Common myeloid progenitor, CD34-positive (primary cell): ENCODE measurements at regions not wholly inside any gene's neighbourhood (a gene's known extent, or its start where the extent isn't known, plus 50 kb on each side); places are given as distances from the start of the nearest gene placed in this dataset.

Source experiments
- CTCF ChIA-PET: fragments of 350-600 bp; sonication (Branson Sonifier 250); formaldehyde crosslinking; loops from one replicate; lab custom pipeline; 2021; ENCODE audit warnings: antibody characterized with exemption; lab: Charles Lee
- POLR2A ChIA-PET: fragments of 350-600 bp; sonication (Branson Sonifier 250); formaldehyde crosslinking; loops from one replicate; lab custom pipeline; 2021; ENCODE audit warnings: antibody characterized with exemption; lab: Charles Lee
- DNase-seq, 3 donors: peaks; one replicate each; pipeline versions ENCODE4 v3.0.0 to v3.0.0-alpha.2; 2013
- H3K27ac ChIP-seq, 2 experiments: 1 replicate in 1 of 2; 2 replicates in 1 of 2; pipeline ENCODE4 v1.7.0; 2013; ENCODE audit warnings: inconsistent platforms in 2 of 2, low read length in 2 of 2, mild to moderate bottlenecking in 2 of 2, low read depth in 1 of 2, moderate library complexity in 1 of 2; ENCODE audit not compliant: severe bottlenecking in 2 of 2, insufficient read depth in 1 of 2, poor library complexity in 1 of 2
- H3K27me3 ChIP-seq, 5 experiments: replicated peaks in 2 of 5; 1 replicate in 3 of 5; 2 replicates in 2 of 5; pipeline versions ENCODE4 v1.6.1 to v1.7.0; 2013; ENCODE audit warnings: low read length in 4 of 5, mild to moderate bottlenecking in 2 of 5, moderate library complexity in 2 of 5, inconsistent platforms in 1 of 5; ENCODE audit not compliant: insufficient read depth in 5 of 5, control insufficient read depth in 4 of 5
- H3K36me3 ChIP-seq, 4 experiments: 1 replicate in 2 of 4; 2 replicates in 2 of 4; pipeline versions ENCODE4 v1.6.1 to v1.7.0; 2013; ENCODE audit warnings: low read length in 3 of 4, control low read depth in 1 of 4, mild to moderate bottlenecking in 1 of 4; ENCODE audit not compliant: control insufficient read depth in 4 of 4, insufficient read depth in 4 of 4
- H3K4me1 ChIP-seq, 4 experiments: 1 replicate in 3 of 4; 2 replicates in 1 of 4; pipeline versions ENCODE4 v1.6.1 to v1.7.1; 2013; ENCODE audit warnings: low read length in 3 of 4, mild to moderate bottlenecking in 3 of 4, control low read depth in 1 of 4, inconsistent platforms in 1 of 4, moderate library complexity in 1 of 4; ENCODE audit not compliant: control insufficient read depth in 4 of 4, insufficient read depth in 4 of 4; ENCODE audit errors: control extremely low read depth in 1 of 4
- H3K4me3 ChIP-seq, 7 experiments: 1 replicate in 4 of 7; 2 replicates in 3 of 7; pipeline versions ENCODE4 v1.5.1 to v1.7.0; 2013; ENCODE audit warnings: mild to moderate bottlenecking in 7 of 7, low read length in 6 of 7, moderate library complexity in 6 of 7, inconsistent platforms in 2 of 7, low read depth in 2 of 7, control low read depth in 1 of 7; ENCODE audit not compliant: insufficient read depth in 4 of 7, control insufficient read depth in 1 of 7; ENCODE audit errors: extremely low read depth in 1 of 7
- H3K9me3 ChIP-seq, 5 experiments: 1 replicate in 4 of 5; 2 replicates in 1 of 5; pipeline versions ENCODE4 v1.6.1 to v1.7.1; 2013; ENCODE audit warnings: low read length in 4 of 5, mild to moderate bottlenecking in 2 of 5, inconsistent platforms in 1 of 5, low read depth in 1 of 5, moderate library complexity in 1 of 5; ENCODE audit not compliant: control insufficient read depth in 4 of 5, insufficient read depth in 2 of 5; ENCODE audit errors: control extremely low read depth in 1 of 5
- WGBS: methylation state at CpG from one replicate; pipeline ENCODE4 v1.1.5; 2013; ENCODE audit not compliant: insufficient coverage; 5-methylcytosine and 5-hydroxymethylcytosine counted together

DNA sequence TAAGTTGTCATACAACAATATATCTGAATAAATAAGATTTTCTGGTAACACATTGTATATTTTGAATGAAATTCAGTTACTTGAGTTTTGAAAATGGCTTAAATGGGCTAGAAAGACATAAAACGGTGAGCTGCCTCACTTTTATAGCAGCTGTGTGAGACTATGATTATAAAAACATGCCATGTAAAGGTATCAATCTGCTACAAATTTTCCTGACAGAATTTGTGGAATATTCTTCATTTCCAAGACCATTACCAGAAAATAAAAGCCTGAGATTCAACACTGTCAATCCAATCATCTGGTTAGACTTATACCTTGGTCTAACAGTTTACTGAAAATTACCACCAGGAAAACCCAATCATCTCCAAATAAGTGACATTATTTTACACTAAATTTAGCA, 181.1 kb downstream of the SPCS3 start:
- no peak for DNase-seq
- Histone ChIP-seq H3K9me3 (no peaks in the 10 kb centered on the region), H3K36me3 (no peaks in the 10 kb centered on the region), H3K4me3 (no peak overlapping the region), H3K4me1 (no peaks in the 10 kb centered on the region), H3K27me3 (no peaks in the 10 kb centered on the region), H3K27ac (no peak overlapping the region)
- ChIA-PET CTCF (no interaction called here), POLR2A (no interaction called here)
- 100% methylated on average over 1 of the region's 1 CpG for WGBS

DNA sequence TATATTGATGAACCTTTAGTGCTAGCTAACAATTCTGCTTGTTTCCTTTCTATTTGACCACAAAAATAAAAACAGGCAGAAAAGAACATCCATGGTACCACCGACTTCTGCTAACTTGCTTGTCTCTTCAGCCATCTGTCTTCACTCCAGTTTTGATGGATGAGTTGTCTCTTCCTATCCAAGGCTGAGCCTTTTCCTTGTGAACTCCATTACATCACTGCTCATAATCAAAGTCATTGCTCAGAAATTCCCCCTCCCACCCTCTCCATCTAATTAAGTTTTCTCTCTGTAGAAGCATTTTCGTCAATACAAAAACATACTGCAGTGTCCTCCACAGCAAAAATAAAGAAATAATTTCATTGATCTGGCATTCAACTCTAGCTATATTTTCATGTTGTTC, 184.4 kb downstream of the SPCS3 start:
- H3K9me3 ChIP-seq = no peaks in the 10 kb centered on the region
- H3K4me1 ChIP-seq = no peaks in the 10 kb centered on the region
- H3K4me3 ChIP-seq = no peak overlapping the region
- no peak for DNase-seq
- CTCF ChIA-PET = no interaction called here
- POLR2A ChIA-PET = no interaction called here
- no peak overlapping the region for H3K27ac ChIP-seq
- WGBS = 100% methylated on average over 1 of the region's 2 CpGs
- H3K36me3 ChIP-seq = no peaks in the 10 kb centered on the region
- no peaks in the 10 kb centered on the region for H3K27me3 ChIP-seq

DNA sequence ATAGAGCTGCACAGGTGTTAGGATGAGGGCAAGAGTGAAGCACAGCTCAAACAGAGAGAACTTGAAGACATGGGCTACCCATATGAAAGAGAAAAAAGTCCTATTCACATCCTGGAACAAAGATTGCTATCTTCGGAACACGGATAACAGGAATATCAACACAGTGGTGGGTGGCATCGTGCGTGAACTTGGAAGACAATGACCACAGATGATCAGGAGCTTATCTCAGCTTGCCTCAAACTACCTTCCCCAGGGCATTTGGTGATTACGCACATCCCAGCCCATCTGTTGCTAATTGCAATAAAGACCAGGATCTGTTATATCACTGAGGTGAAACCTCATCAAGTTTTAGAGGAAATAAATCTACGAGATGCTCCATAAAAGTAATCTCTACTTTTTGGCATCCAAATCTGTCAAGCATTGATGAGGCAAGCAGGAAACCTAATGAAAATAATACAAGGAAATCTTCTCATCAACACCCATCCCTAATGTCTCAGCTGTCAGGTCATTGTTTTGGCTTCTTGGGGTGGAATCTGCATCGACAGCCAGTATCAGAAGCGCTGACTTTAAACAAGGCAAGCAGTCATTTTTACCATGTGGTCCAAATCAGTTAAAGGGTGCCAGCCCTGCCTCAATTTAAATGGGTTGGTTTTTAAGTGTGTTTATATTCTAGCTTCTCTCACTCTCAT, 188.2 kb downstream of the SPCS3 start:
- no peak overlapping the region for H3K27ac ChIP-seq
- WGBS = 94% methylated on average over 7 of the region's 8 CpGs
- POLR2A ChIA-PET = no interaction called here
- CTCF ChIA-PET = interaction anchor here (1.4 kb wide), 1 partner anchor 17 kb away, joined by 4 read pairs; no protein-coding TSS in a partner anchor
- DNase-seq = no peak
- no peaks in the 10 kb centered on the region for H3K27me3 ChIP-seq
- H3K4me3 ChIP-seq = no peak overlapping the region
- no peaks in the 10 kb centered on the region for H3K9me3 ChIP-seq
- no peaks in the 10 kb centered on the region for H3K36me3 ChIP-seq
- no peaks in the 10 kb centered on the region for H3K4me1 ChIP-seq

DNA sequence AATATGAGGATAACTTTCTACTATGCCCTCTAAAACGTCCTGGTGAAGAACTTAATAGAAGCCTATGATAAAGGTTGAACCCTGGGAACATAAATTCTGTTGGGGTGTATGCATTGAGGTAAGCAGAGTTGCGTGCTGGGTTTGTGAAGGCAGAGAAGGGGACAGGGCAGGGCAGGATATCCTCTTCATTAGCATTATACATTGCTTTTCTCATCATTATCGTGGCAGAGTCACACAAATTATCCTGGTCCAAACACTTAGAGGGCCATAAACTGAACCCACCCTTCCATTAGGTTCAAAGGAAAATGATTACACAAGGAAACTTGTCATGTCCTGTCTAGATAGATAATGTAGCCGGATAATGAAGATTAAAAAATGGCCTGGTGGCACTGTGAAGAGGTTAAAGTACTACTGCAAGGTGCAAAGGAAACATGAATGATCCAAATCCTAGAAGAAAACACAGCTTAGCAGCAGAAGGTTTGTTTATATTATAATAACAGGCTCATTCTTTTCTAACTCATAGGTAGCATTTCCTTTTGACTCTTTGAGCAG, 189.1 kb downstream of the SPCS3 start:
- WGBS = 0% methylated on average over 1 of the region's 4 CpGs
- H3K4me1 ChIP-seq = no peaks in the 10 kb centered on the region
- H3K4me3 ChIP-seq = no peak overlapping the region
- POLR2A ChIA-PET = no interaction called here
- H3K27ac ChIP-seq = no peak overlapping the region
- DNase-seq = no peak
- no peaks in the 10 kb centered on the region for H3K27me3 ChIP-seq
- CTCF ChIA-PET = interaction anchor here (1.4 kb wide), 1 partner anchor 18 kb away, joined by 4 read pairs; no protein-coding TSS in a partner anchor
- H3K9me3 ChIP-seq = no peaks in the 10 kb centered on the region
- H3K36me3 ChIP-seq = no peaks in the 10 kb centered on the region

- H3K4me3 ChIP-seq = no peak overlapping the region
- H3K4me1 ChIP-seq = no peaks in the 10 kb centered on the region
- no peaks in the 10 kb centered on the region for H3K27me3 ChIP-seq
- no peak overlapping the region for H3K27ac ChIP-seq
- POLR2A ChIA-PET = no interaction called here
- CTCF ChIA-PET = no interaction called here
- no CpG with 5 or more reads among the region's 2 CpGs for WGBS
- no peaks in the 10 kb centered on the region for H3K9me3 ChIP-seq
- no peak for DNase-seq
- H3K36me3 ChIP-seq = no peaks in the 10 kb centered on the region
Observed at GRCh38 chr4:176525576-176525975, 205.8 kb downstream of the SPCS3 start.

DNA sequence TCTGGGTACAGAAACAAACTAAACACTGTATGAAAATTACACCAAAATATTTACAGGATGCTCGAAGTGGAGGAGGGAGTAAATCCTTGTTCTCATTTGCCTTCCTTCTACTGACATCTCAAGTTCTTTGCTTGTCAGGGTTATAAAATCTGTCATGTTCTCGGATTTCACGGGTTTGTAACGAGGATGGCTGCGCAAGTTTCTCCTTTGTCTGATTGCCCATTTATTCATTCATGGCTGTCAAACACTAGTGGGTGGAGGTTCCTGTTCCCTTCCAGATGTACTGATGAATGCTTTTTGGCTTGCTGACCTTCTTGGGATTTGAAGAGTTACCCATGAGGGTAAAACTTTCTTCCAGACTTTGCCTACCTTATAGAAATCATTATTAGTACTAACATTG, 206.9 kb downstream of the SPCS3 start:
- CTCF ChIA-PET = no interaction called here
- Histone ChIP-seq H3K36me3 (no peaks in the 10 kb centered on the region), H3K9me3 (no peaks in the 10 kb centered on the region), H3K27ac (no peak overlapping the region), H3K27me3 (no peaks in the 10 kb centered on the region), H3K4me3 (no peak overlapping the region), H3K4me1 (no peaks in the 10 kb centered on the region)
- POLR2A ChIA-PET = no interaction called here
- DNase-seq = no peak
- whole genome bisulfite sequencing = 60% methylated on average over 1 of the region's 5 CpGs

GRCh38 chr4:176529574-176529973, 209.8 kb downstream of the SPCS3 start:
- ChIA-PET POLR2A (no interaction called here), CTCF (no interaction called here)
- Histone ChIP-seq H3K4me1 (no peaks in the 10 kb centered on the region), H3K4me3 (no peak overlapping the region), H3K9me3 (no peaks in the 10 kb centered on the region), H3K27ac (no peak overlapping the region), H3K36me3 (no peaks in the 10 kb centered on the region), H3K27me3 (no peaks in the 10 kb centered on the region)
- DNase-seq = no peak
